HG02759 (cell line): ENCODE measurements at regions not wholly inside any gene's neighbourhood (a gene's known extent, or its start where the extent isn't known, plus 50 kb on each side); places are given as distances from the start of the nearest gene placed in this dataset.

Experiments used
- ATAC-seq: cut with Tn5 transposase; IDR thresholded peaks from one replicate; pipeline ENCODE4 v1.9.1; 2021; ENCODE audit warnings: mild to moderate bottlenecking, moderate library complexity; ENCODE audit not compliant: unreplicated experiment

DNA sequence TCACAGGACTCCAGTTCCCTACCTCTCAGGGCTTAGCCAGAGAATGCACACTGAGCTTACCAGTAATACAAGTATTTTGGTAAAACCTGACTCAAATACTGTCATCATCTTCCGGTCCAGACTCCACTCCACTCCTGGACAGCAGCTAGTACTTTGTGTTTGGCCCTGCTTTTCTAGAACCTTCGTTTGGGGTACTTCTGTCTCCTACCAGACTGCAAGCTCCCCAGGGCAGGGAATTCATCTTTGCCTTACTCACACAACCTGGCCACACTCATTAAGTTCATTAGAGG lies 108.9 kb upstream of the CDC42EP3 start:
- ATAC-seq = no peak

DNA sequence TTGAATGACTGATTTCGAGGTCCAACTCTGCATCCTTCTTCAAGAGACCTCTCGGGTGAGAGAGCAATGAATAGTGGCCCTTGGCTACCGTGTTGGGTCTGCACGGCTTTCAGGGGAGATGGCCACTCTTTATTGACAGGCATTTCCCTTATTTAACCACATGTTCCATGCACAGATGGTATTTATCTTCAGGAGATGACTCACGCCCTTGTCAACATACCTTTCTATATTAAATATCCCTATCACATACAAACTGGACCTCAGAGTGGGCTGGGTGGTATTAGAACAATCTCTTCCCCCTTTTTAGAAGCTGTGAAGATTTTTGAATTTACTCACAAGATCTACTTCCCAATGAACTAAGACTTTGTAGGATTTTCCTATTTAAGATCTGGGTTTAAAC lies 109.6 kb upstream of the CDC42EP3 start:
- no peak for ATAC-seq

DNA sequence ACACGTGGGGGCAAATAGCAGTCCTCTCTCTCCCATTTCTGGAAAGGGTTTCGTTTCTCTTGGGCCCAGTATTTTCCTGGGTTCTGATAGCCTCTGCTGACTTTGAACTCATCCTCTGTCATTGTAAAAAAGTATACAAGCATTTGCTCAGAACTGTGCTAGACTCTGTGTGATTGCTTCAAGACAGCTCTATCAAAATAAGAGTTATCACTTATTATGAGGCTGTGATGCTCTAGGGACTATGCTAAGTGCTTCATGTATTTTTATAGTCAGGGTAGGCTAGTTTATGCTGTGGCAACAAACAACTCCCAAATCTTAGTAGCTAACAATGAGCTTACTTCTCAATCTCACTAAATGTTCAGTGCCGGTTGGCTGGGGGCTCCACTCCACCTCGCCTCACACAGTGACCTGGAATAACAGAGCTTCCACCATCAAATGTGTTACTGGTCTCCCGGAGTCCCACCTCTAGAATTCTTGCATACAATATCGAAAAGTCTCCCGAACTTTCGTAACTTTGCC lies 110.8 kb upstream of the CDC42EP3 start:
- no peak for ATAC-seq

- no peak for ATAC-seq
These were observed 111.4 kb upstream of the CDC42EP3 start for GRCh38 chr2:37782721-37783371.

DNA sequence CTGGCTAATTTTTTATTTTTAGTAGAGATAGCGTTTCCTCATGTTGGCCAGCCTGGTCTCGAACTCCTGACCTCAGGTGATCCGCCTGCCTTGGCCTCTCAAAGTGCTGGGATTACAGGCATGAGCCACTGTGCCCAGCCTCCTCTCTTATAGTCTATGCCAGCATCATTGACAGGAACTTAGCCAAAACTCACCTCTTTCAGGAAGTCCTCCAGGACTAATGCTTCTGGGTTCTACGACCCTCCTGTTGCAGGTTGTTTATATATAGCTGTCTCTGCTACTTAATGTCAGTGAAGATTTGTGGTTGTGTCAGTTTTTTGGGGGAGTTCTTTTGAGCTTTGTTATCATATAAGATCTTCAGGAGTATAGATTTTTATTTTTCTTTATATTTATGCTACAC lies 112.1 kb upstream of the CDC42EP3 start:
- no peak for ATAC-seq

GRCh38 chr2:37784071-37784758 lies 112.8 kb upstream of the CDC42EP3 start:
- no peak for ATAC-seq

GRCh38 chr2:37784759-37785149 lies 113.3 kb upstream of the CDC42EP3 start:
- no peak for ATAC-seq

DNA sequence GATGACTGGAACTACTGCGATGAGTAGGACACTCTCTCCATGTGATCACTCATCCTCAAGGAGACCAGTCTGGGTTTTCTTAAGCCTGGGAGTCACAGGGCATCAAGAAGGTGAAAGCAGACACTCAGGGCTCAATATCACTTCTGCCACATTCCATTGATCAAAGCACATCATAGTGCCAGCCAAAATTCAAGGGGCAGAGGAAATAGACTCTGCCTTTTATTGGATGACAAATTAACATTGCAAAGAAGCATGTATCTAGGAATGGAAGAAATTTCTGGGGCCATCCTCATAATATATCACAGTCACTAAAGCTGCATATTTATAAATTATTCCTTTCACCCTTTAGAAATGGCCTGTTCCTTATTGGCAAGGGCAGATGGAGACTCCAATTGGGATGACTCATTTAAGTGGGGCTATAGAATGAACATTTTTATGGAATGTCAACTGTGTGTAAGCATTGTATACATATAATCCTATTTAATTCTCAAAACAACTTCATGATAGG lies 114.8 kb upstream of the CDC42EP3 start:
- ATAC-seq = no peak

GRCh38 chr2:37786854-37787253 lies 115.4 kb upstream of the CDC42EP3 start:
- ATAC-seq = no peak

DNA sequence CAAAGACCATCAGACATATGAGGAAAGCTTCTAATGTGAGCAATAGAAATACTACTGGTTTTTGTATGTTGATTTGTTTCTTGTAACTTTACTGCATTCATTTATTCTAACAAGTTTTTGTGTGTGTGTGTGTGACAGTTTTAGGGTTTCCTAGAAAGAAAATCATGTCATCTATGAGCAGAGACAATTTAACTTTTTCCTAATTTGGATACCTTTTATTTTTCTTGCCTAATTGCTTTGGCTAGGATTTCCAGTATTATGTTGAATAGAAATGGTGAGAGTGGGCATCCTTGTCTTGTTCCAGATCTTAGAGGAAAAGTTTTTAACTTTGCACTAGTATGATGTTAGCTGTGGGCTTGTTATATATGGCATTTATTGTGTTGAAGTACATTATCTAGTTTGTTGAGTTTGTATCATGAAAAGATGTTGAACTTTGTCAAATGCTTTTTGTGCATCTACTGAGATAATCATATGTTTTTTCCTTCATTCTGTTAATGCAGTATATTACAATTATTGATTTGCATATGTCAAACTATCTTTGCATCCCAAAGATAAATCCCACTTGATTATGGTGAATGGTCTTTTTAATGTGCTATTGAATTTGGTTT lies 117.3 kb upstream of the CDC42EP3 start:
- no peak for ATAC-seq

DNA sequence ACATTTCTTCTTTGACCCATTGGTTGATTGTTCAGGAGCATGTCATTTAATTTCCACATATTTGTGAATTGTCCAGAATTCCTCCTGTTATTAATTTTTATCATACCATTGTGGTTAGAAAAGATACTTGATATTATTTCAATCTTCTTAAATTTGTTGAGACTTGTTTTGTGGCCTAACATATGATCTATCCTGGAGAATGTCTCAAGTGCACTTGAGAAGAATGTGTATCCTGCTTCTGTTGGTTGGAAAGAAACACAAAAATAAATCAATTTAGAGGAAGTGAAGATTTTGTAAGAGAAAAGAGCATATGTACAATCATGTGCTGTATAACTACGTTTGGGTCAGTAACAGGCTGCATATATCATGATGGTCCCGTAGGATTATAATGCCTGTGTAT lies 118.6 kb upstream of the CDC42EP3 start:
- ATAC-seq = no peak

GRCh38 chr2:37790462-37790861 lies 119.0 kb upstream of the CDC42EP3 start:
- no peak for ATAC-seq

DNA sequence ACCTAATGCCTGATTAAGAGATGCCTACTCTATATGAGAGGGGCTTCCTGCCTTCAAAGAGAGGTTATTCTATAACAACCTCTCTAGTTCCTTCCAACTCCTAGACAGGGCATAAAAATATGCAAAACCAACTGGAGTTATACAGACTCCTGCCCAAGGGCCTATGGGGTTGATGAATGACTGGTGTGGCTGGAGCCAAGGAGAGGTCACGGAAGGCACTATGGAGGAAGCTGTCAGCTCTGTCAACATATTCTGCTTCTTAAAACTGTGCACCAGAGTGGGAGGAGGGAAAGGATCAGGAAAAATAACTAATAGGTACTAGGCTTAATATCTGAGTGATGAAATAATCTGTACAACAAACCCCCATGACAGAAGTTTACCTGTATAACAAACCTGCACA lies 120.9 kb upstream of the CDC42EP3 start:
- no peak for ATAC-seq

GRCh38 chr2:37793004-37793403 lies 121.6 kb upstream of the CDC42EP3 start:
- ATAC-seq = no peak

- ATAC-seq = no peak
These were observed 123.3 kb upstream of the CDC42EP3 start for GRCh38 chr2:37794717-37795116.

GRCh38 chr2:37795456-37795855 lies 124.0 kb upstream of the CDC42EP3 start:
- ATAC-seq = no peak

GRCh38 chr2:37795938-37796337 lies 124.5 kb upstream of the CDC42EP3 start:
- no peak for ATAC-seq

DNA sequence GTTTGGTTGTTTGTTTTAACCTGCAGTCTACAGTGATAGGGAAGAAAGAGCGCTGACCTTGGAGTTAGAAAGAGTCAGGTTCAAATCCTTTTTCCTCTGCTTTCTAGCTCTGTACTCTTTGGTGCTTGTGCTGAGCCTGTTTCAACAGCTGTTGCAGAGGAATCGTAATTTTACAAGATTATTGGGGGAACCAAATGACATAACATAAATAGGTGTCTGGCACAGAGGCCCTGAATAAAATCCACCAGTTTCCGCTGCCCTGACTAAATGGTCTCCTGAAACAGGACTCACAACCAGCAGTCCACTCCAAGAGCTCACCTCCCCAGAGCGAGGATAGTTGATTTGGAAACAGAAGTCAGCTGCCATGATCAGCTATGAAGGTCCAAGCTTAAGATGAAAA lies 125.0 kb upstream of the CDC42EP3 start:
- no peak for ATAC-seq

- no peak for ATAC-seq
These were observed 125.6 kb upstream of the CDC42EP3 start for GRCh38 chr2:37797081-37797480.

DNA sequence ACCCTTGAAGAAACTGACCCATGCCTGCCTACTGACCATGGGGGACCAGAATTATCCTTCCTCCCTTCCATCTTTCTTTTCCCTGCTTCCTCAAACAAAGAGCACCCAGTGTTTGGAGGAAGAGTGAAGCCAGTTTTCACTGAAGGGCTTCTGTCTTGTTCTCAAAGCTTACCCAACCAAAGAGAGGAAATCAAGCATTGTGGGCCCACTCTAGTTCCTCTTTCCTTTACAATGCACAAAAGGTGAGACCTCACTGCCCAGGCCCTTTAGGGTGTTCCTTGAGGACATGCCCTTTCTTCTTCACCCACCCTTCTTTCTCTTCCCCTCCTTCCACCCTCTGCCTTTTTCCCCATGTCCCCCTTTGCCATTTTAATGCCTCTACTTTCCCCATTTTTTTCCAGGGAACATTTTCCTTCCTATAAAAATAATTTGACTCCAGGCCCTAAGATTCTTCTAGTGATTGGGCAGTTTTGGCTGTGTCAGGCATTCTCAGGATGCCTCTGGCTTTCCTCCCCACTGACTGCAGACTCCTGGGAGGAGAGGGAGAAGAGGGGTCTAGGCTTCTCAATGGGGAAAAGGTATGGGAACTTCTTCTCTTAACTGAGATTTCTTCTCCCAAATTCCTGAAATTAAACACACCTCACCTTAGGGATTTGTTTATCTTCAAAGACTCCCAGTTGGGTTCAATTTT lies 126.6 kb upstream of the RMDN2 start:
- ATAC-seq = no peak

GRCh38 chr2:37800176-37800858 lies 124.8 kb upstream of the RMDN2 start:
- ATAC-seq = no peak
